ENCODE measurements at regions not wholly inside any gene's neighbourhood (a gene's known extent, or its start where the extent isn't known, plus 50 kb on each side); places are given as distances from the start of the nearest gene placed in this dataset.

DNA sequence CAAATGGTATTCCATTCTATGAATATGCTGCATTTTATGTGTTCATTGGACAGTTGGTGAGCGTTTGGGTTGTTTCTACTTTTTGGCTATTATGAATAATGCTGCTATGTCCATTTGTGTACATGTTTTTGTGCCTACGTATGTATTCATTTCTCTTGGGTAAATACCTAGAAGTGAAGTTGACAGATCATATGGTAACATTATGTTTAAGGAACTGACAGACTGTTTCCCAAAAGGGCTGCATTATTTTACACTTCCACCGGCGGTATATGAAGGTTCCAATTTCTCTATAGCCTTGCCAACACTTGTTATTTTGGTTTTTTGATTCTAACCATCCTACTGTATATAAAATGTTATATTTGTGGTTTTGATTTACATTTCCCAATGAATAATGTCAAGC, 703.9 kb upstream of the CDH2 start:
- no peaks in the 10 kb centered on the region for H3K79me2 ChIP-seq
- no peaks in the 10 kb centered on the region for H3K4me1 ChIP-seq (ENCODE audit: insufficient read depth)
- no peak for TF ChIP-seq EZH2phosphoT487 (IDR thresholded peaks at IDR 0.05; ENCODE audit: low read depth, severe bottlenecking, unreplicated experiment)
- TF ChIP-seq EZH2 (IDR thresholded peaks at IDR 0.05; ENCODE audit: borderline replicate concordance) = no peak
- TF ChIP-seq, protein P1, sequence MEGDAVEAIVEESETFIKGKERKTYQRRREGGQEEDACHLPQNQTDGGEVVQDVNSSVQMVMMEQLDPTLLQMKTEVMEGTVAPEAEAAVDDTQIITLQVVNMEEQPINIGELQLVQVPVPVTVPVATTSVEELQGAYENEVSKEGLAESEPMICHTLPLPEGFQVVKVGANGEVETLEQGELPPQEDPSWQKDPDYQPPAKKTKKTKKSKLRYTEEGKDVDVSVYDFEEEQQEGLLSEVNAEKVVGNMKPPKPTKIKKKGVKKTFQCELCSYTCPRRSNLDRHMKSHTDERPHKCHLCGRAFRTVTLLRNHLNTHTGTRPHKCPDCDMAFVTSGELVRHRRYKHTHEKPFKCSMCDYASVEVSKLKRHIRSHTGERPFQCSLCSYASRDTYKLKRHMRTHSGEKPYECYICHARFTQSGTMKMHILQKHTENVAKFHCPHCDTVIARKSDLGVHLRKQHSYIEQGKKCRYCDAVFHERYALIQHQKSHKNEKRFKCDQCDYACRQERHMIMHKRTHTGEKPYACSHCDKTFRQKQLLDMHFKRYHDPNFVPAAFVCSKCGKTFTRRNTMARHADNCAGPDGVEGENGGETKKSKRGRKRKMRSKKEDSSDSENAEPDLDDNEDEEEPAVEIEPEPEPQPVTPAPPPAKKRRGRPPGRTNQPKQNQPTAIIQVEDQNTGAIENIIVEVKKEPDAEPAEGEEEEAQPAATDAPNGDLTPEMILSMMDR (IDR thresholded peaks at IDR 0.05; ENCODE audit: poor library complexity) = no peak
- H2AFZ ChIP-seq = no peak overlapping the region
- DNase-seq (ENCODE audit: low spot score) = no peak
- H4K20me1 ChIP-seq (ENCODE audit: insufficient read depth, poor library complexity, severe bottlenecking) = no peaks in the 10 kb centered on the region
- H3K9me2 ChIP-seq (replicated peaks; ENCODE audit: insufficient read depth) = no peaks in the 10 kb centered on the region
- no peak overlapping the region for H3K4me3 ChIP-seq
- no peak overlapping the region for H3K4me2 ChIP-seq
- no peaks in the 10 kb centered on the region for H3K9me3 ChIP-seq (ENCODE audit: low read depth)
- WGBS (ENCODE audit: low lambda C conversion rate, missing lambda C conversion rate) = 90% methylated on average over 4 of the region's 4 CpGs
- H3K27ac ChIP-seq = no peak overlapping the region
- H3K27me3 ChIP-seq = no peaks in the 10 kb centered on the region
- H3K36me3 ChIP-seq (replicated peaks; ENCODE audit: insufficient read depth, low read depth) = no peaks in the 10 kb centered on the region

DNA sequence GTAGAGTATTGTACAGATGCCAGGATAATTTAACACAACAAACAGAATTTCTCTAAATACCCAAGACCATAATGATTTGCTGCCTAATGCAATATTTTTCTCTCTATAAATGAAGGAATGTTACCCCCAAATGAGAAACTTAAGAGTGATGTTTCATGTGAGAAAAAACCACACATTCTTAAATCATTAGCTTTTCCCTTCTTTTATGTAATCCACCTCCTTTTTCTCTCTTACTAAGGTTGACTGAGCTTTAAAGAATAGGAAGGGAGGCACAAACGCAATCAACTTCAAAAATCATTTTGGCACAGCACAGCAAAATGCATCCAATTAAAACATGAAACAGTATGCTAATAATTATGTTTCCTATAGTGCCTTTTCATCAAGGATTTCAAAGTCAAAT, 698.1 kb upstream of the CDH2 start:
- no peak overlapping the region for H2AFZ ChIP-seq
- H3K9me3 ChIP-seq (ENCODE audit: low read depth) = no peaks in the 10 kb centered on the region
- no peak for DNase-seq (ENCODE audit: low spot score)
- no peaks in the 10 kb centered on the region for H4K20me1 ChIP-seq (ENCODE audit: insufficient read depth, poor library complexity, severe bottlenecking)
- no peaks in the 10 kb centered on the region for H3K4me1 ChIP-seq (ENCODE audit: insufficient read depth)
- H3K79me2 ChIP-seq = no peaks in the 10 kb centered on the region
- no peak overlapping the region for H3K27ac ChIP-seq
- no peak overlapping the region for H3K4me3 ChIP-seq
- no peak overlapping the region for H3K4me2 ChIP-seq
- H3K36me3 ChIP-seq (replicated peaks; ENCODE audit: insufficient read depth, low read depth) = no peaks in the 10 kb centered on the region
- H3K27me3 ChIP-seq = no peaks in the 10 kb centered on the region
- TF ChIP-seq, protein P1 (IDR thresholded peaks at IDR 0.05; ENCODE audit: poor library complexity) = no peak
- no peak for TF ChIP-seq EZH2 (IDR thresholded peaks at IDR 0.05; ENCODE audit: borderline replicate concordance)
- no peak for TF ChIP-seq EZH2phosphoT487 (IDR thresholded peaks at IDR 0.05; ENCODE audit: low read depth, severe bottlenecking, unreplicated experiment)
- H3K9me2 ChIP-seq (replicated peaks; ENCODE audit: insufficient read depth) = no peaks in the 10 kb centered on the region
- 86% methylated on average over 1 of the region's 1 CpG for WGBS (ENCODE audit: low lambda C conversion rate, missing lambda C conversion rate)

DNA sequence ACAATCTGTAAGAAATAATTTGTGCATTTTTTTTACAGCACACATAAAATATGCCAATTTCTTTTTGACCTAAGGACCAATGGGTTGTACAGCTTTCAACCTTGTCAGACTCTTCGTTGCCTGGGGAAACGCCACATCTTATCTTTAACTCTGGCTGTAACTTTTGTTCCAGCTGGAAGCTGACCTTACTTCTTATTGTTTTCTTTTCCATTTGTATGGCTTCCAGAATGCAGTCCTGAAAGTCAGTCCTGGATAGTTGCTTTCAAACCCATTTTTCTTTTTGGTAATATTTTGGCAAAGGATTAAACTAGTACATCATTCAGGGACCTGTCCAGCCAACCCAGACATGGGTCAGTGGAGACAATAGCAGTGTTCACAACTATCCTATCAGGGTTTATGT, 686.5 kb upstream of the CDH2 start:
- TF ChIP-seq EZH2phosphoT487 (IDR thresholded peaks at IDR 0.05; ENCODE audit: low read depth, severe bottlenecking, unreplicated experiment) = no peak
- TF ChIP-seq, protein P1 (IDR thresholded peaks at IDR 0.05; ENCODE audit: poor library complexity) = no peak
- TF ChIP-seq EZH2 (IDR thresholded peaks at IDR 0.05; ENCODE audit: borderline replicate concordance) = no peak
- no peaks in the 10 kb centered on the region for H3K27me3 ChIP-seq
- no peaks in the 10 kb centered on the region for H3K79me2 ChIP-seq
- H3K4me1 ChIP-seq (ENCODE audit: insufficient read depth) = no peaks in the 10 kb centered on the region
- no peak for DNase-seq (ENCODE audit: low spot score)
- H3K9me2 ChIP-seq (replicated peaks; ENCODE audit: insufficient read depth) = no peaks in the 10 kb centered on the region
- no peaks in the 10 kb centered on the region for H3K36me3 ChIP-seq (replicated peaks; ENCODE audit: insufficient read depth, low read depth)
- WGBS (ENCODE audit: low lambda C conversion rate, missing lambda C conversion rate) = 59% methylated on average over 2 of the region's 2 CpGs
- no peaks in the 10 kb centered on the region for H4K20me1 ChIP-seq (ENCODE audit: insufficient read depth, poor library complexity, severe bottlenecking)
- H3K27ac ChIP-seq = no peak overlapping the region
- no peaks in the 10 kb centered on the region for H3K9me3 ChIP-seq (ENCODE audit: low read depth)
- no peak overlapping the region for H2AFZ ChIP-seq
- no peak overlapping the region for H3K4me3 ChIP-seq
- H3K4me2 ChIP-seq = no peak overlapping the region

- TF ChIP-seq EZH2phosphoT487 (IDR thresholded peaks at IDR 0.05; ENCODE audit: low read depth, severe bottlenecking, unreplicated experiment) (no peak), EZH2 (IDR thresholded peaks at IDR 0.05; ENCODE audit: borderline replicate concordance) (no peak)
- TF ChIP-seq, protein P1 (IDR thresholded peaks at IDR 0.05; ENCODE audit: poor library complexity) = no peak
- Histone ChIP-seq H3K79me2 (no peaks in the 10 kb centered on the region), H2AFZ (no peak overlapping the region)
Measured at GRCh38 chr18:28858248-28858647, 681.3 kb upstream of the CDH2 start.

More at GRCh38 chr18:28858248-28858647, 681.3 kb upstream of the CDH2 start:
- Histone ChIP-seq H4K20me1 (ENCODE audit: insufficient read depth, poor library complexity, severe bottlenecking) (no peaks in the 10 kb centered on the region), H3K9me2 (replicated peaks; ENCODE audit: insufficient read depth) (no peaks in the 10 kb centered on the region), H3K9me3 (ENCODE audit: low read depth) (no peaks in the 10 kb centered on the region), H3K4me3 (no peak overlapping the region), H3K4me1 (ENCODE audit: insufficient read depth) (no peaks in the 10 kb centered on the region), H3K27me3 (no peaks in the 10 kb centered on the region), H3K4me2 (no peak overlapping the region), H3K36me3 (replicated peaks; ENCODE audit: insufficient read depth, low read depth) (no peaks in the 10 kb centered on the region), H3K27ac (no peak overlapping the region)
- 85% methylated on average over 1 of the region's 1 CpG for WGBS (ENCODE audit: low lambda C conversion rate, missing lambda C conversion rate)
- DNase-seq (ENCODE audit: low spot score) = no peak

Measured in hepatocyte (in vitro differentiated cells).